GM13976 (cell line): ENCODE measurements at regions not wholly inside any gene's neighbourhood (a gene's known extent, or its start where the extent isn't known, plus 50 kb on each side); places are given as distances from the start of the nearest gene placed in this dataset.
"Not testable (repeated sequence)": the region's sequence is repeated elsewhere in the genome, so short reads cannot be mapped to it uniquely, and the experiment has no call there.

Experiments
- DNase-seq: peaks from one replicate; pipeline ENCODE4 v3.0.0; 2012; ENCODE audit warnings: low spot score
- in situ Hi-C: fragments of 300-500 bp; cut with MboI; formaldehyde crosslinking; loops from one replicate; pipeline ENCODE4 v1.12.0; 2022; ENCODE audit warnings: low sequenced_read_pairs, mixed read lengths, inconsistent platforms; ENCODE audit not compliant: unreplicated experiment
- TF ChIP-seq, protein P1 (sequence below): IDR thresholded peaks from 2 replicates; pipeline ENCODE4 v1.5.1; 2012; ENCODE audit warnings: borderline replicate concordance, mild to moderate bottlenecking; ENCODE audit not compliant: insufficient read depth; ENCODE audit errors: extremely low read depth, missing control alignments, control extremely low read depth

DNA sequence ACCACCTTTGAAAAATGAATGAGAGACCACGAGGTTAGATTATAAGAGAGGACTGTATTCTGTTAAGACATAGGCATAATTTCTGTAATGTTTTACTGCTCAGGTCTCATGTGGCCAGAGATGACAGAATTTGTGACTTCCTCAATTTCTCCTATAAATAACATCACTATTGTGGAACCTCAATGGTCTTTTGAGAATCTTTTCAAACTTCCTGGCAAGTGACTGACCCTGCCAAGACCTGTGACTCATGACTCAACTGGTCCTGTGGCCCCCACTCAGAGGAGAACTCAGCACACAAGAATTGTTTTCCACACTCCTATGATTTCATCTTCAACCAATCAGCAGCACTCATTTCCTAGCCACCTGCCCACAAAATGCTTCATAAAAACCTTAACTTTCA is 508.2 kb upstream of the ATP2B1 start:
- no peak for DNase-seq
- in situ Hi-C loops = no loop called here
- TF ChIP-seq, protein P1, sequence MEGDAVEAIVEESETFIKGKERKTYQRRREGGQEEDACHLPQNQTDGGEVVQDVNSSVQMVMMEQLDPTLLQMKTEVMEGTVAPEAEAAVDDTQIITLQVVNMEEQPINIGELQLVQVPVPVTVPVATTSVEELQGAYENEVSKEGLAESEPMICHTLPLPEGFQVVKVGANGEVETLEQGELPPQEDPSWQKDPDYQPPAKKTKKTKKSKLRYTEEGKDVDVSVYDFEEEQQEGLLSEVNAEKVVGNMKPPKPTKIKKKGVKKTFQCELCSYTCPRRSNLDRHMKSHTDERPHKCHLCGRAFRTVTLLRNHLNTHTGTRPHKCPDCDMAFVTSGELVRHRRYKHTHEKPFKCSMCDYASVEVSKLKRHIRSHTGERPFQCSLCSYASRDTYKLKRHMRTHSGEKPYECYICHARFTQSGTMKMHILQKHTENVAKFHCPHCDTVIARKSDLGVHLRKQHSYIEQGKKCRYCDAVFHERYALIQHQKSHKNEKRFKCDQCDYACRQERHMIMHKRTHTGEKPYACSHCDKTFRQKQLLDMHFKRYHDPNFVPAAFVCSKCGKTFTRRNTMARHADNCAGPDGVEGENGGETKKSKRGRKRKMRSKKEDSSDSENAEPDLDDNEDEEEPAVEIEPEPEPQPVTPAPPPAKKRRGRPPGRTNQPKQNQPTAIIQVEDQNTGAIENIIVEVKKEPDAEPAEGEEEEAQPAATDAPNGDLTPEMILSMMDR = no peak

DNA sequence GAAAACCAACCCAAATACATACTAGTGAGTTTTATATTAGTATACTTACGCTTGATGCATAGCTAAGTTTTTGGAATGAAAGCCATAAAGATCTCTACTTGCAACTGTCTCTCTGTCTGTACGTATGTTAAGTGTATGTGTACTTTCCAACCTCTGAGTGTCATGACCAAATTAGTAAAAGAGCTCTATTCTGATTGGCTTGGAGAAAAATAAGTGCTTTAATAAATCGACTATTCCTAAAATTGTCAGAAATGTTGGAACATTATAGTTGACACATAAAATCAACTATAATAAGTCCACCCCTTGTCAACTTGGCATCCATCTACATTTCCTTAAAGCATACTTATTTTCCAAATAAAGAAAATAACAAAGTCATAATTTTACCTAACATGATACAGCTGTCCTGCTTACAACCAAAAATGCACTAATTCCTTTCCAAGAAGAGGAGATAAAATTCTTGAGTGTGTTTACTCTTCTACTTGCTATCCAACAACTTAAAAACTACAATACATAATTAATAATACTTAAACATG is 507.4 kb upstream of the ATP2B1 start:
- TF ChIP-seq, protein P1 = no peak
- no peak for DNase-seq
- in situ Hi-C loops = no loop called here

DNA sequence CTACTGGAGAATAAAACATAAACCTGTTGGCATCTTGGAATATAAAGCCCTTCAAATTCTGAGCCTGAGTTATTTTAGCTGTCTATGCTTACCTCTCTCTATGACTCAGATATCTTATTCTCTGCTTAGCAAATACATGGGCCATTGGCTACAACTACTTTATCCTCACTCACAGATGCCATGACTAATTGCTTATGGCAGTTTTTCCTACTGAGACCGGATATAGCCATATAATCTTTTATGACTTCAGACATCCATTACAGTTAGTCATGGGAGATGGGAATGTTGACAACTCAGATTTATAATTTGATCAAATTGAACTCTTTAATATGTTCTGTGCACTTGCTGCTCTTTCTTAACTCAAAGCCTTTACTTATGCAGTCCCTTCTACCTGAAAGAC is 502.4 kb upstream of the ATP2B1 start:
- no peak for DNase-seq
- TF ChIP-seq, protein P1 = no peak
- in situ Hi-C loops = no loop called here

DNA sequence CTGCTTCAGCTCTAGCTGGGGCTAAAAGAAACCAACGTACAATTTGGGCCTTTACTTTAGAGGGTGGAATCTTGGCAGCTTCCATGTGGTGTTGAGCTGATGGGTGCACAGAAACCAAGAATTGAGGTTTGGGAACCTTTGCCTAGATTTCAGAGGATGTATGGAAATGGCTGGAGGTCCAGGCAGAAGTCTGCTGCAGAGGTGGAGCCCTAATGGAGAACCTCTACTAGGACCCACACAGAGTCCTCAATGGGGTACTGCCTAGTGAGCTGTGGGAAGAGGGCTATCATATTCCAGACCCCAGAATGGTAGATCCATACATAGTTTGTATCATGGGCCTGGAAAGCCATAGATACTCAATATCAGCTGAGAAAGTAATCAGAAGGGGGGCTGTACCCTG is 500.4 kb upstream of the ATP2B1 start:
- in situ Hi-C loops = no loop called here
- TF ChIP-seq, protein P1 = no peak
- DNase-seq = no peak

DNA sequence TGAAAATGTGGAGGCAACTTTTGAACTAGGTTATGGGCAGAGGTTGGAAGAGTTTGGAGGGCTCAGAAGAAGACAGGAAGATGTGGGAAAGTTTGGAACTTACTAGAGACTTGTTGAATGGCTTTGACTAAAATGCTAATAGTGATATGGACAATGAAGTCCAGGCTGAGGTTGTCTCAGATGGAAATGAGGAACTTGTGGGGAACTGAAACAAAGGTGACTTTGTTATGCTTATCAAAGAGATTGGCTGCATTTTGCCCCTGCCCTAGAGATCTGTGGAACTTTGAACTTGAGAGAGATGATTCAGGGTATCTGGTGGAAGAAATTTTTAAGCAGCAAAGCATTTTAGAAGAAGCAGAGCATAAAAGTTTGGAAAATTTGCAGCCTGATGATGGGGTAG is 499.7 kb upstream of the ATP2B1 start:
- in situ Hi-C loops, DNase-seq: not testable (repeated sequence)

DNA sequence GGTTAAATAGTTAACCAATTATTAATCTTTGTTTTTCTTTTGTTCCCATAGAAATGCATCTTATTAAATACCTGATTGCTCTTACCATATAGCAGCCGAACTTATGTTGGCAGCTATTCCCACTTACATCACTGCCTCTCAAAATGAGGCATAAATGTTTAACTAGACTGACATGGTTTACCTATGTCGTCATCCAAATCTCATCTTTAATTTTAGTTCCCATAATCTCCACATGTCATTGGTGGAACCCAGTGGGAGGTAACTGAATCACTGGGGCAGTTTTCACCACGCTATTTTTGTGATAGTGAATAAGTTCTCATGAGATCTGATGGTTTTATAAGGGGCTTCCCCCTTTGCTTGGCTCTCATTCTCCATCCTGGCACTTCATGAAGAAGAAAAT is 499.2 kb upstream of the ATP2B1 start:
- TF ChIP-seq, protein P1 = no peak
- in situ Hi-C loops = no loop called here
- no peak for DNase-seq

DNA sequence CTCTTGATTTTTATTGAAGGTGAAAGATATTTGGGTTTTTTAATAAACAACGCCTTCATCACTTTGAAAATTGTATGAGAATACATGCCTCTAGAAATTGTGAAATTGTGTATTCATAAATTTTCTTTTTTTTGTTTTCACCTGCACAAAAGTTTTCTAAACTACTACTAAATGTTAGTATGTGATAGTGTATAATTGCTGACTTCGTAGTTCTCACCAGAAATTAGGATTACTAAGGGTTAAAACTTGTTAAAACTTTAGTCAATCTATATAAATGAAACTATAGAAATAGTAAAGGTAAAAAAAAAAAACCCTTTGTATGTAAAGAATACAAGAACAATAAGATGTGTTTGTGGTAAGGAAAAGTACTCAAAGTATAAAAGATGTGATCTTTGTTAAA is 496.5 kb upstream of the ATP2B1 start:
- no peak for DNase-seq
- in situ Hi-C loops = no loop called here
- TF ChIP-seq, protein P1 = no peak
